K562 (cell line): ENCODE measurements at regions not wholly inside any gene's neighbourhood (a gene's known extent, or its start where the extent isn't known, plus 50 kb on each side); places are given as distances from the start of the nearest gene placed in this dataset.

Source experiments
- ATAC-seq: fragments of 200-7000 bp; cut with Tn5 transposase; 3 replicates; pipeline ENCODE4 v1.9.1; 2020; ENCODE audit warnings: moderate library complexity
- BruUV-seq: library from RNA; stranded (reverse); fragments of 400-500 nt; replicated peaks from 2 replicates; lab custom pipeline; 2021; lab: Mats Ljungman, UMichigan
- CTCF ChIA-PET: fragments of 300-600 bp; formaldehyde crosslinking; extraction: SDS; loops from one replicate; lab custom pipeline; 2021; ENCODE audit warnings: low intra/inter-chr PET ratio; lab: Yijun Ruan, JAX
- POLR2A ChIA-PET: fragments of 300-600, 350-650 bp; sonication (Branson Sonifier 250); formaldehyde crosslinking; extraction: SDS; loops from one replicate; lab custom pipeline; 2021; ENCODE audit warnings: antibody characterized with exemption, inconsistent platforms; lab: Yijun Ruan, JAX
- DNase-seq, 4 experiments: peaks; one replicate each; pipeline versions ENCODE4 v3.0.0 to v3.0.0-alpha.2; 2011 to 2018; ENCODE audit warnings: low spot score in 3 of 4, mixed read lengths in 3 of 4; ENCODE audit errors: extremely low read depth in 1 of 4
- FAIRE-seq: peaks from 2 replicates; lab custom pipeline; 2011; peaks lifted over from hg19 to GRCh38; lab: Jason Lieb, UNC
- H2AFZ ChIP-seq: 2 replicates; pipeline ENCODE4 v1.6.0; 2011; ENCODE audit warnings: low read depth, low read length, control low read depth, inconsistent platforms
- H3K27ac ChIP-seq: fragments of 200-600 bp; 3 replicates; pipeline ENCODE4 v1.8.0; 2011; ENCODE audit warnings: low read depth, mild to moderate bottlenecking, control low read depth, inconsistent platforms, low read length, moderate library complexity, mixed read lengths; ENCODE audit errors: extremely low read depth
- H3K27me3 ChIP-seq, 2 experiments: fragments of 300-600 bp in 1 of 2; 2 replicates in 1 of 2; 3 replicates in 1 of 2; pipeline versions ENCODE4 v1.6.0 to v1.8.0; 2011; ENCODE audit warnings: inconsistent platforms in 2 of 2, low read length in 2 of 2, mild to moderate bottlenecking in 1 of 2, mixed read lengths in 1 of 2, moderate library complexity in 1 of 2; ENCODE audit not compliant: control insufficient read depth in 2 of 2, insufficient read depth in 2 of 2
- H3K36me3 ChIP-seq: fragments of 300-600 bp; 3 replicates; pipeline ENCODE4 v1.8.0; 2011; ENCODE audit warnings: mild to moderate bottlenecking, low read length, inconsistent platforms; ENCODE audit not compliant: control insufficient read depth, insufficient read depth
- H3K4me1 ChIP-seq, 2 experiments: fragments of 200-600 bp in 1 of 2; replicated peaks in 1 of 2; 2 replicates in 1 of 2; 3 replicates in 1 of 2; pipeline versions ENCODE4 v1.5.1 to v1.8.0; 2011; ENCODE audit warnings: inconsistent platforms in 2 of 2, low read length in 2 of 2, mild to moderate bottlenecking in 1 of 2, mixed read lengths in 1 of 2, moderate library complexity in 1 of 2; ENCODE audit not compliant: control insufficient read depth in 2 of 2, insufficient read depth in 2 of 2
- H3K4me2 ChIP-seq: 2 replicates; pipeline ENCODE4 v1.6.1; 2011; ENCODE audit warnings: low read length, control low read depth, inconsistent platforms, mixed read lengths; ENCODE audit not compliant: insufficient read depth
- H3K4me3 ChIP-seq: fragments of 200-600 bp; sonication (generic), shearing (Covaris generic); 2 replicates; pipeline ENCODE4 v1.5.1; 2016; ENCODE audit warnings: control low read depth, inconsistent platforms
- H3K79me2 ChIP-seq: fragments of 200-600 bp; 3 replicates; pipeline ENCODE4 v1.8.0; 2011; ENCODE audit warnings: low read length, inconsistent platforms; ENCODE audit not compliant: control insufficient read depth, insufficient read depth
- H3K9ac ChIP-seq, 2 experiments: 2 replicates each; pipeline versions ENCODE4 v1.6.0 to v1.6.1; 2011; ENCODE audit warnings: low read depth in 2 of 2, low read length in 2 of 2, control low read depth in 1 of 2, inconsistent platforms in 1 of 2, mild to moderate bottlenecking in 1 of 2, mixed read lengths in 1 of 2; ENCODE audit not compliant: insufficient read depth in 1 of 2
- H3K9me1 ChIP-seq: one replicate; pipeline ENCODE4 v1.6.0; 2011; ENCODE audit warnings: inconsistent platforms, mild to moderate bottlenecking, low read length, moderate library complexity; ENCODE audit not compliant: control insufficient read depth, insufficient read depth
- H3K9me3 ChIP-seq: replicated peaks from 2 replicates; pipeline ENCODE4 v1.5.1; 2011; ENCODE audit warnings: low read depth, low read length, inconsistent platforms; ENCODE audit not compliant: control insufficient read depth, insufficient read depth
- H4K20me1 ChIP-seq: replicated peaks from 2 replicates; pipeline ENCODE4 v1.6.1; 2011; ENCODE audit warnings: low read length, inconsistent platforms, mixed read lengths; ENCODE audit not compliant: control insufficient read depth, insufficient read depth
- CEBPB ChIP-seq: fragments of 450-650 bp; IDR thresholded peaks from 2 replicates; pipeline ENCODE4 v1.6.1; 2016; ENCODE audit warnings: missing genetic modification characterization, missing compliant biosample characterization
- ZNF445 ChIP-seq: fragments of 250-450 bp; sonication (Bioruptor Pico); IDR thresholded peaks from 2 replicates; pipeline ENCODE4 v1.4.0; 2020; ENCODE audit warnings: low read depth, mild to moderate bottlenecking, moderate library complexity
- WGBS: fragments of 100-300 bp; shearing (Covaris generic); methylation state at CpG from one replicate; pipeline ENCODE4 v1.1.6; 2016; ENCODE audit warnings: low coverage, mixed read lengths; ENCODE audit not compliant: insufficient coverage; ENCODE audit errors: missing lambda C conversion rate; 5-methylcytosine and 5-hydroxymethylcytosine counted together
- in situ Hi-C: fragments of 300-500 bp; cut with MboI; formaldehyde crosslinking; loops from 4 replicates; pipeline ENCODE4 v1.15.0; 2018; ENCODE audit warnings: inconsistent platforms, mixed read lengths
- intact Hi-C: fragments of 100-400 bp; cut with micrococcal nuclease; formaldehyde crosslinking; loops from 2 replicates; pipeline ENCODE4 v1.14.2; 2022
- TF ChIP-seq, protein P1 (sequence below), 2 experiments: fragments of 450-650 bp; formaldehyde crosslinking in 1 of 2; IDR thresholded peaks; 2 replicates each; pipeline versions ENCODE4 v1.4.0 to v1.6.1; 2014 to 2020; ENCODE audit warnings: mild to moderate bottlenecking in 2 of 2, borderline replicate concordance in 1 of 2, low read depth in 1 of 2

DNA sequence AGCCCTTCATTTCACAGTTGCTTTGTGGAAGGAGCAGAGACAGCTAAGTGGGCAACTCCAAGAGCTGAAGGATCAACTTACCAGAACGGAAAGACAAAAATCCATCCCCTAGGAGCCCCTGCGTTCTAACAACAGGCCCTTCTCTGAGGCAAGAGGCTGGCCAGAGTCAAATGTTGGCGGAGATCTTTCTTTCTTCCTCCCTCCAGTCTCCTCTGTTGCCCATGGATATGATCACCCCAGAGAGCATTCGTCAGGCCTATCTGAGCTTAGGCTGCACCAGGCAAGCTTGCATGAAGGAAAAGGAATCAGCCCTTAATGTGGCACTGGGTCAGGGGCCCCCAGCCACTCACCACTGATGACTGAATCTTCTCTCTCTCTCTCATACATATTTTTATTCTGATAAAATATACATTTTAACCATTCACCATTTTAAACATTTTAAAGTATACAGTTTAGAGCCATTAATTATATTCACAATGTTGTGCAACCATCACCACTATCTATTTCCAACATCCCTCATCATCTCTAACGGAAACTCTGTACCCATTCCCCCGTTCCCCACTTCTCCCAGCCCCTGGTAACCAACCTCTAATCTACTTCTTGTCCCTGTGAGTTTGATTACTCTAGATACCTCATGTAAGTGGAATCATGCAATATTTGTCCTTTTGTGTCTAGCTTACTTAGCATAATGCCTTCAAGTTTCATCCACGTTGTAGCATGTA is 52.9 kb upstream of the CCND2 start:
- no peaks in the 10 kb centered on the region for H3K36me3 ChIP-seq
- no peaks in the 10 kb centered on the region for H3K9me3 ChIP-seq
- ATAC-seq: no peak
- POLR2A ChIA-PET: interaction anchor here (0.6 kb wide), 1 partner anchor 87 kb away, joined by 3 read pairs; no protein-coding TSS in a partner anchor
- WGBS: 6% methylated on average over 7 of the region's 7 CpGs
- intact Hi-C loops: loop anchor here (10.0 kb wide), 1 partner anchor 116 kb away; no protein-coding TSS in a partner anchor
- DNase-seq: no peak
- H3K27ac ChIP-seq: no peak overlapping the region
- H3K9ac ChIP-seq: no peak overlapping the region
- no peaks in the 10 kb centered on the region for H3K9me1 ChIP-seq
- H3K4me1 ChIP-seq: peaks cover 0 to under 1% of the 10 kb centered on the region in 2 experiments; a peak in 1 of 5 replicates
- H3K79me2 ChIP-seq: no peaks in the 10 kb centered on the region
- no peak overlapping the region for H2AFZ ChIP-seq
- H3K27me3 ChIP-seq: peaks cover 4 to 11% of the 10 kb centered on the region in 2 experiments; a peak in 4 of 5 replicates
- CTCF ChIA-PET: no interaction called here
- in situ Hi-C loops: no loop called here
- no peak for FAIRE-seq
- BruUV-seq: no TSS peak
- no peak overlapping the region for H3K4me3 ChIP-seq
- H4K20me1 ChIP-seq: no peaks in the 10 kb centered on the region
- H3K4me2 ChIP-seq: no peak overlapping the region
- TF ChIP-seq ZNF445 (CRISPR knock-in tag) (no peak), CEBPB (tag) (peak; percentile 43)
- TF ChIP-seq, protein P1, sequence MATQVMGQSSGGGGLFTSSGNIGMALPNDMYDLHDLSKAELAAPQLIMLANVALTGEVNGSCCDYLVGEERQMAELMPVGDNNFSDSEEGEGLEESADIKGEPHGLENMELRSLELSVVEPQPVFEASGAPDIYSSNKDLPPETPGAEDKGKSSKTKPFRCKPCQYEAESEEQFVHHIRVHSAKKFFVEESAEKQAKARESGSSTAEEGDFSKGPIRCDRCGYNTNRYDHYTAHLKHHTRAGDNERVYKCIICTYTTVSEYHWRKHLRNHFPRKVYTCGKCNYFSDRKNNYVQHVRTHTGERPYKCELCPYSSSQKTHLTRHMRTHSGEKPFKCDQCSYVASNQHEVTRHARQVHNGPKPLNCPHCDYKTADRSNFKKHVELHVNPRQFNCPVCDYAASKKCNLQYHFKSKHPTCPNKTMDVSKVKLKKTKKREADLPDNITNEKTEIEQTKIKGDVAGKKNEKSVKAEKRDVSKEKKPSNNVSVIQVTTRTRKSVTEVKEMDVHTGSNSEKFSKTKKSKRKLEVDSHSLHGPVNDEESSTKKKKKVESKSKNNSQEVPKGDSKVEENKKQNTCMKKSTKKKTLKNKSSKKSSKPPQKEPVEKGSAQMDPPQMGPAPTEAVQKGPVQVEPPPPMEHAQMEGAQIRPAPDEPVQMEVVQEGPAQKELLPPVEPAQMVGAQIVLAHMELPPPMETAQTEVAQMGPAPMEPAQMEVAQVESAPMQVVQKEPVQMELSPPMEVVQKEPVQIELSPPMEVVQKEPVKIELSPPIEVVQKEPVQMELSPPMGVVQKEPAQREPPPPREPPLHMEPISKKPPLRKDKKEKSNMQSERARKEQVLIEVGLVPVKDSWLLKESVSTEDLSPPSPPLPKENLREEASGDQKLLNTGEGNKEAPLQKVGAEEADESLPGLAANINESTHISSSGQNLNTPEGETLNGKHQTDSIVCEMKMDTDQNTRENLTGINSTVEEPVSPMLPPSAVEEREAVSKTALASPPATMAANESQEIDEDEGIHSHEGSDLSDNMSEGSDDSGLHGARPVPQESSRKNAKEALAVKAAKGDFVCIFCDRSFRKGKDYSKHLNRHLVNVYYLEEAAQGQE (IDR thresholded peaks at IDR 0.05; ENCODE audit: borderline replicate concordance): no peak
- TF ChIP-seq, protein P1 (CRISPR knock-in tag; IDR thresholded peaks at IDR 0.05; ENCODE audit: low read depth): no peak
